GM12891 (cell line): ENCODE measurements at regions not wholly inside any gene's neighbourhood (a gene's known extent, or its start where the extent isn't known, plus 50 kb on each side); places are given as distances from the start of the nearest gene placed in this dataset.

Experiments used
- POLR2A ChIP-seq: IDR thresholded peaks from 2 replicates; pipeline ENCODE4 v1.6.1; 2011; ENCODE audit warnings: low read depth, low read length, control low read depth
- POLR2AphosphoS5 ChIP-seq: IDR thresholded peaks from 2 replicates; pipeline ENCODE4 v1.6.1; 2011; ENCODE audit warnings: low read depth, low read length, control low read depth
- SPI1 ChIP-seq: IDR thresholded peaks from 2 replicates; pipeline ENCODE4 v1.6.1; 2011; ENCODE audit warnings: low read depth, low read length, control low read depth
- TAF1 ChIP-seq: IDR thresholded peaks from 2 replicates; pipeline ENCODE4 v1.6.1; 2011; ENCODE audit warnings: low read depth, low read length, control low read depth

- no peak for TF ChIP-seq POLR2AphosphoS5
- no peak for TF ChIP-seq SPI1
- TF ChIP-seq POLR2A: no peak
- no peak for TF ChIP-seq TAF1
These were observed 233.2 kb upstream of the CMC1 start for GRCh38 chr3:28008235-28008634.
